ENCODE measurements at regions not wholly inside any gene's neighbourhood (a gene's known extent, or its start where the extent isn't known, plus 50 kb on each side); places are given as distances from the start of the nearest gene placed in this dataset.
"Not testable (repeated sequence)": the region's sequence is repeated elsewhere in the genome, so short reads cannot be mapped to it uniquely, and the experiment has no call there.

- WGBS, 2 experiments (ENCODE audit: insufficient coverage in 1 of 2, insufficient read length in 1 of 2) = 98 to 100% methylated on average over 1 to 4 of the region's 4 CpGs
- H3K36me3 Mint-ChIP-seq (ENCODE audit: low read depth); DNase-seq; H3K27me3 ChIP-seq (ENCODE audit: control insufficient read depth, insufficient read depth, low read length, poor library complexity, severe bottlenecking); H3K27ac ChIP-seq (ENCODE audit: low read depth, low read length); H3K27ac Mint-ChIP-seq; H3K4me3 Mint-ChIP-seq; H3K9me3 ChIP-seq (ENCODE audit: control insufficient read depth, low read length); H3K4me3 ChIP-seq (ENCODE audit: low read length); H3K9me3 Mint-ChIP-seq; H3K9ac ChIP-seq (ENCODE audit: extremely low read depth, low read length, poor library complexity, severe bottlenecking); H3K36me3 ChIP-seq (ENCODE audit: control insufficient read depth, insufficient read depth, low read length); H3K27me3 Mint-ChIP-seq (ENCODE audit: insufficient read depth): not testable (repeated sequence)
- peaks cover 52% of the 10 kb centered on the region for H3K4me1 Mint-ChIP-seq
- peaks cover 24% of the 10 kb centered on the region for H3K4me1 ChIP-seq (ENCODE audit: control insufficient read depth, insufficient read depth, low read length)
These were observed 61.3 kb downstream of the SYF2 start for GRCh38 chr1:25171013-25171412.

GRCh38 chr1:25170439-25170838 is 61.9 kb downstream of the SYF2 start:
- Histone ChIP-seq H3K9ac (ENCODE audit: extremely low read depth, low read length, poor library complexity, severe bottlenecking) (no peak overlapping the region), H3K4me1 (ENCODE audit: control insufficient read depth, insufficient read depth, low read length) (peaks cover 24% of the 10 kb centered on the region), H3K27ac (ENCODE audit: low read depth, low read length) (no peak overlapping the region), H3K36me3 (ENCODE audit: control insufficient read depth, insufficient read depth, low read length) (no peaks in the 10 kb centered on the region), H3K4me3 (ENCODE audit: low read length) (no peak overlapping the region), H3K27me3 (ENCODE audit: control insufficient read depth, insufficient read depth, low read length, poor library complexity, severe bottlenecking) (no peaks in the 10 kb centered on the region), H3K9me3 (ENCODE audit: control insufficient read depth, low read length) (peaks cover 5% of the 10 kb centered on the region)
- Mint-ChIP-seq H3K27me3 (ENCODE audit: insufficient read depth) (no peaks in the 10 kb centered on the region), H3K9me3 (peaks cover 3% of the 10 kb centered on the region), H3K4me1 (peaks cover 52% of the 10 kb centered on the region), H3K27ac (no peak overlapping the region), H3K4me3 (no peak overlapping the region), H3K36me3 (ENCODE audit: low read depth) (no peaks in the 10 kb centered on the region)
- no peak for DNase-seq
- WGBS, 2 experiments (ENCODE audit: insufficient coverage in 1 of 2, insufficient read length in 1 of 2) = 93 to 94% methylated on average over 3 to 6 of the region's 6 CpGs
- TF ChIP-seq CTCF (conservative IDR thresholded peaks at IDR 0.05) = no peak

- Mint-ChIP-seq H3K36me3 (ENCODE audit: low read depth) (no peaks in the 10 kb centered on the region), H3K4me1 (peaks cover 48% of the 10 kb centered on the region), H3K9me3 (peaks cover 3% of the 10 kb centered on the region), H3K4me3 (no peak overlapping the region), H3K27ac (no peak overlapping the region), H3K27me3 (ENCODE audit: insufficient read depth) (no peaks in the 10 kb centered on the region)
- no peaks in the 10 kb centered on the region for H3K27me3 ChIP-seq (ENCODE audit: control insufficient read depth, insufficient read depth, low read length, poor library complexity, severe bottlenecking)
- H3K4me3 ChIP-seq (ENCODE audit: low read length) = peak overlapping the region; percentile 55
- WGBS, 2 experiments (ENCODE audit: insufficient coverage in 1 of 2, insufficient read length in 1 of 2) = 97 to 98% methylated on average over 8 of the region's 8 CpGs
- DNase-seq = no peak
- H3K27ac ChIP-seq (ENCODE audit: low read depth, low read length) = no peak overlapping the region
- H3K9me3 ChIP-seq (ENCODE audit: control insufficient read depth, low read length) = peaks cover 5% of the 10 kb centered on the region
- H3K4me1 ChIP-seq (ENCODE audit: control insufficient read depth, insufficient read depth, low read length) = peaks cover 24% of the 10 kb centered on the region
- TF ChIP-seq CTCF (conservative IDR thresholded peaks at IDR 0.05) = no peak
- H3K9ac ChIP-seq (ENCODE audit: extremely low read depth, low read length, poor library complexity, severe bottlenecking) = no peak overlapping the region
- no peaks in the 10 kb centered on the region for H3K36me3 ChIP-seq (ENCODE audit: control insufficient read depth, insufficient read depth, low read length)
These were observed 62.7 kb downstream of the SYF2 start for GRCh38 chr1:25169610-25170009.

- no peak for TF ChIP-seq CTCF (conservative IDR thresholded peaks at IDR 0.05)
- H3K36me3 Mint-ChIP-seq (ENCODE audit: low read depth) = no peaks in the 10 kb centered on the region
- Histone ChIP-seq H3K9ac (ENCODE audit: extremely low read depth, low read length, poor library complexity, severe bottlenecking) (no peak overlapping the region), H3K27ac (ENCODE audit: low read depth, low read length) (no peak overlapping the region), H3K4me3 (ENCODE audit: low read length) (peak overlapping the region; percentile 55), H3K4me1 (ENCODE audit: control insufficient read depth, insufficient read depth, low read length) (peaks cover 24% of the 10 kb centered on the region), H3K9me3 (ENCODE audit: control insufficient read depth, low read length) (peaks cover 6% of the 10 kb centered on the region), H3K36me3 (ENCODE audit: control insufficient read depth, insufficient read depth, low read length) (no peaks in the 10 kb centered on the region), H3K27me3 (ENCODE audit: control insufficient read depth, insufficient read depth, low read length, poor library complexity, severe bottlenecking) (no peaks in the 10 kb centered on the region)
- H3K4me3 Mint-ChIP-seq = no peak overlapping the region
- no peaks in the 10 kb centered on the region for H3K27me3 Mint-ChIP-seq (ENCODE audit: insufficient read depth)
- peaks cover 3% of the 10 kb centered on the region for H3K9me3 Mint-ChIP-seq
- WGBS, 2 experiments (ENCODE audit: insufficient coverage in 1 of 2, insufficient read length in 1 of 2) = 98% methylated on average over 2 of the region's 2 CpGs; no CpG with 5 or more reads in 1 of the 2 experiments
- H3K4me1 Mint-ChIP-seq = peaks cover 44% of the 10 kb centered on the region
- no peak for DNase-seq
- peak overlapping the region; percentile 90 for H3K27ac Mint-ChIP-seq
These were observed 63.1 kb downstream of the SYF2 start for GRCh38 chr1:25169168-25169567.
